Skeletal muscle tissue (tissue), 3 donors: ENCODE measurements at regions not wholly inside any gene's neighbourhood (a gene's known extent, or its start where the extent isn't known, plus 50 kb on each side); places are given as distances from the start of the nearest gene placed in this dataset.

Source experiments
- H3K27ac ChIP-seq: one replicate; pipeline ENCODE4 v1.7.0; 2013; ENCODE audit warnings: mild to moderate bottlenecking, low read depth, low read length, inconsistent platforms
- H3K27me3 ChIP-seq, 3 donors: one replicate each; pipeline ENCODE4 v1.7.0; 2013; ENCODE audit warnings: low read length in 3 of 3; ENCODE audit not compliant: control insufficient read depth in 3 of 3, insufficient read depth in 3 of 3
- H3K36me3 ChIP-seq, 3 donors: one replicate each; pipeline ENCODE4 v1.7.0; 2013; ENCODE audit warnings: low read length in 3 of 3; ENCODE audit not compliant: control insufficient read depth in 3 of 3, insufficient read depth in 3 of 3
- H3K4me1 ChIP-seq, 3 donors: one replicate each; pipeline ENCODE4 v1.7.0; 2013; ENCODE audit warnings: low read length in 3 of 3, mild to moderate bottlenecking in 3 of 3; ENCODE audit not compliant: control insufficient read depth in 3 of 3, insufficient read depth in 3 of 3
- H3K4me3 ChIP-seq, 3 donors: one replicate each; pipeline ENCODE4 v1.7.0; 2013; ENCODE audit warnings: low read length in 3 of 3
- H3K9ac ChIP-seq, 3 donors: one replicate each; pipeline ENCODE4 v1.7.0; 2013; ENCODE audit warnings: low read length in 3 of 3, mild to moderate bottlenecking in 3 of 3, moderate library complexity in 2 of 3, low read depth in 1 of 3
- H3K9me3 ChIP-seq, 3 donors: one replicate each; pipeline ENCODE4 v1.7.0; 2013; ENCODE audit warnings: low read length in 3 of 3; ENCODE audit not compliant: control insufficient read depth in 3 of 3
- donor health status: Osteomylitis.

DNA sequence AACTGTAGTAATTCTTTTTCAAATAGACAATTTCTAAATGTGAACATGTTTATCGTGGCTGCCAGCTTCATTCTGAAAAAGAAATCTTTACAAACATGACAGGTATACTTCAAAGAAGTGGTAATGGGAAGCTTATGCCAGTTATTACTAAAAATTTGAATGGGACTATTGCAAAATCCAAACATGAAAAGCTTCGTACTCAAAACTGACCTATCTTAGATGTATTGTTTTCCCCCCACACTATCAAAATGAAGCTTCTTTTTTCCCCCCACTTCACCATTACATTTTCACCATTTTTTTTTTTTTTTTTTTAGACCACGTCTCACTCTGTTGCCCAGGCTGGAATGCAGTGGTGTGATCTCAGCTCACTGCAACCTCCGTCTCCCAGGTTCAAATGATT lies 50.4 kb upstream of the SERTAD2 start:
- Histone ChIP-seq H3K36me3 (no peaks in the 10 kb centered on the region), H3K27me3 (no peaks in the 10 kb centered on the region), H3K9ac (no peak overlapping the region), H3K4me1 (no peaks in the 10 kb centered on the region), H3K4me3 (no peak overlapping the region), H3K9me3 (no peaks in the 10 kb centered on the region), H3K27ac (no peak overlapping the region)

DNA sequence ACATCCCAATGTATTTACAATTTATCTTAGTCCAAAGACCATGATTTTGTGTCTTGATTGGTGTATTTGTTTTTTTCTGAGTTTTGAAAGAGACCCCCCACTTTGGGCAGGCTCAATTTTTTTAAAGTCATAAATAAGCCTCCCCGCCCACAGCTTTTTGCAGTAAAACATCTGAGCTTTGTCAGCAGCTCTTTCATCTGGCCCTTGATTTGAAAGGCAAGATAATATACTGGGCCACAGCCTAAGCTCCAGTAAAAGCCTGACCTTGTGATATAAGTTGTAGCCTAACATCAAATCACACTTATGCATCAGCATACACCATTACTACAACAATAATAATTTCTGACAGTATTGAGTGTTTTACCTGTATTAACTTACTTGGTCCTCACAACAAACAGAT lies 51.3 kb upstream of the SERTAD2 start:
- H3K4me1 ChIP-seq, result no peaks in the 10 kb centered on the region
- H3K36me3 ChIP-seq, result no peaks in the 10 kb centered on the region
- no peak overlapping the region for H3K9ac ChIP-seq
- H3K27ac ChIP-seq, result no peak overlapping the region
- H3K9me3 ChIP-seq, result no peaks in the 10 kb centered on the region
- H3K27me3 ChIP-seq, result no peaks in the 10 kb centered on the region
- no peak overlapping the region for H3K4me3 ChIP-seq

DNA sequence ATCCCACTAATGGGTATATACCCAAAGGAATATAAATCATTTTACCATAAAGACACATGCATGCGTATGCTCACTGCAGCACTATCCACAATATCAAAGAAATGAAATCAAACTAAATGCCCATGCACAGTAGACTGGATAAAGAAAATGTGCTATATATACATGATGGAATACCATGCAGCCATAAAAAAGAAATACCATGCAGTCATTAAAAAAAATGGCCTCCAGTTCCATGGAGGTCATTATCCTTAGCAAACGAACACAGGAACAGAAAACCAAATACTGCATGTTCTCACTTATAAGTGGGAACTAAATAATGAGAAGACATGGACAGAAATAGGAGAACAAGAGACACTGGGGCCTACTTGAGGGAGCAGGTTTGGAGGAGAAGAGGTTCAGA lies 53.6 kb upstream of the SERTAD2 start:
- Histone ChIP-seq H3K9me3 (no peaks in the 10 kb centered on the region), H3K4me3 (no peak overlapping the region), H3K9ac (no peak overlapping the region), H3K4me1 (no peaks in the 10 kb centered on the region), H3K27ac (no peak overlapping the region), H3K27me3 (no peaks in the 10 kb centered on the region), H3K36me3 (no peaks in the 10 kb centered on the region)

DNA sequence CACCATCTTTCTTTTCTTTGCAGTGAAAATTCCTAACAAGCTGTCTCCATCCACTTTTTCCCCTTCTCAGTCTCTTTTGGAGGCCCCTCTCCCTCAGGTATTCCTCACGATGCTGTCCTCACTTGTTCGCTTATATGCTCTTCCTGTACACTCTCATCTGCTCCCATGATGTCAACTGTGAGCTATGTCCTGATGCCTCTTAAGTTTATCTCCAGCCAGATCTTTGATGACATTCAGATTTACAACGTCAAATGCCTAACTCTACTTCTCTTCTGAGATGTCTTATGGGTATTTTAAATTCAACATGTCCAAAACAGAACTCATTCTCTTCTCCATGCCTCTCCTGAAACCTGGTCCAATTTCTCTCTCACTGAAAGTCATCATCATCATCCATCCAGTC lies 55.1 kb upstream of the SERTAD2 start:
- Histone ChIP-seq H3K9me3 (no peaks in the 10 kb centered on the region), H3K36me3 (no peaks in the 10 kb centered on the region), H3K9ac (no peak overlapping the region), H3K27me3 (no peaks in the 10 kb centered on the region), H3K27ac (no peak overlapping the region), H3K4me3 (no peak overlapping the region), H3K4me1 (no peaks in the 10 kb centered on the region)

DNA sequence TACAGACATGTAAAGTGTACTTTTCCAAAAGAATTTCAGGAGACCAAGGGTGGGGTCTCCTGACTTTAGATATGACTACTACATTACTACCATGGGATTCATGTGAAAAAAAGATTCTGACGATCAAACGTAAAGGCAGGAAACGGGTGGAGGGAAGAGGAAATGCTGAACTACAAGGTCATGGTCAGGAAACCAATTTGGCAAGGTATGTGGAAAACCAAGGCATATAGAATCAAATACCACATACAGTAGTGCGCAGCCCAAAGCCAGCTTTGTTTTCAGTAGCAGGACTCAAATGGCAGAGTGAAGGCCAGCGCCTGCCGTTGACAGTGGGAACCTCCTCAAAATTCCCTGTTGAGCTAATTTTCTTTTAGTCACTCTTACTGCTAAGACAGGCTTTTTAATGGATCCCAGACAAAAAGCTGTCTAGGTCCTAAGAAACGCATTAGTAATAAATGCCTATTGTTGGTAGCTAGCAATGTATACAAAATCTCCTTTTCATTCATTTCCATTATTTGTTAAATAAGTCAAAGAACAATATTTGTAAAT lies 57.6 kb upstream of the SERTAD2 start:
- Histone ChIP-seq H3K9me3 (no peaks in the 10 kb centered on the region), H3K9ac (no peak overlapping the region), H3K27me3 (no peaks in the 10 kb centered on the region), H3K36me3 (no peaks in the 10 kb centered on the region), H3K27ac (no peak overlapping the region), H3K4me1 (no peaks in the 10 kb centered on the region), H3K4me3 (no peak overlapping the region)

DNA sequence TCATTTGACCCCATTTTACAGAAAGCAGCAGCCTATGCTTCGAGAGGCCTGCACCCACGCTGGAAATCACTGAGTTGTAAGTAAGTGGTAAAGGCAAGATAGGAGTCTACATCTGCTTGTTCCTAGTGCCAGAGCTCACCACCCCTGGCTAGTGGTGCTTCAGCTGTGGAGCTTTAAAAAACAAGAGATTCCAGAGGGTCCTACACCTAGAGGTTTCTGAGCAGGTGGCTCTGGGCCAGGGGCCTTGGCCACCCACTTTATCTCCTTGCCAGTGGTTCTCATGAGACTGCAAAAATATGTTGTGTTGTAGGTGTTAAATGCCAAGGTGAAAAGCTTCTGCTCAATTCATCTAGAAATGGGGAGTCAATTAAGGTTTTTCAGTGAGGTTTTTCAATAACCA lies 60.0 kb upstream of the SERTAD2 start:
- no peak overlapping the region for H3K4me3 ChIP-seq
- H3K27me3 ChIP-seq, result no peaks in the 10 kb centered on the region
- no peak overlapping the region for H3K27ac ChIP-seq
- no peaks in the 10 kb centered on the region for H3K9me3 ChIP-seq
- no peaks in the 10 kb centered on the region for H3K36me3 ChIP-seq
- no peak overlapping the region for H3K9ac ChIP-seq
- no peaks in the 10 kb centered on the region for H3K4me1 ChIP-seq

DNA sequence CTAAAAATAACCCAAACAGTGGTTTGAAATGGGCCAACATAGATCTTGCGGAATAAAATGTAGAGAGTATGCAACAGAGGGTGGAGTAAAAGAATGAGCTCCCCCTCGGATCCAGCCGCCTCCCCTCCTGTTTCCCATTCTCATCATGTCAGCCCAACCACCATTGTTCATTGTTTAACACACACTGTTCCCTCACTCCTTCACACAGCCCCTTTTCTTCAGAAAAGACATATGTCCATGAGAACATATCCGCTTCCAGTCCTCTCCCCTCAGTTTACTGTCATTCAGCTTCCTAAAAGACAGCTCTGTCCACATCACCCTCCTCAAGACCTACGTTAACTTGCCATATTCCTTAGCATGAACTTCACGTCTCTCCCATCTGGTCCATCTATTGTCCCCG lies 62.9 kb upstream of the SERTAD2 start:
- Histone ChIP-seq H3K27me3 (no peaks in the 10 kb centered on the region), H3K4me1 (no peaks in the 10 kb centered on the region), H3K9me3 (no peaks in the 10 kb centered on the region), H3K36me3 (no peaks in the 10 kb centered on the region), H3K27ac (no peak overlapping the region), H3K9ac (no peak overlapping the region), H3K4me3 (no peak overlapping the region)

DNA sequence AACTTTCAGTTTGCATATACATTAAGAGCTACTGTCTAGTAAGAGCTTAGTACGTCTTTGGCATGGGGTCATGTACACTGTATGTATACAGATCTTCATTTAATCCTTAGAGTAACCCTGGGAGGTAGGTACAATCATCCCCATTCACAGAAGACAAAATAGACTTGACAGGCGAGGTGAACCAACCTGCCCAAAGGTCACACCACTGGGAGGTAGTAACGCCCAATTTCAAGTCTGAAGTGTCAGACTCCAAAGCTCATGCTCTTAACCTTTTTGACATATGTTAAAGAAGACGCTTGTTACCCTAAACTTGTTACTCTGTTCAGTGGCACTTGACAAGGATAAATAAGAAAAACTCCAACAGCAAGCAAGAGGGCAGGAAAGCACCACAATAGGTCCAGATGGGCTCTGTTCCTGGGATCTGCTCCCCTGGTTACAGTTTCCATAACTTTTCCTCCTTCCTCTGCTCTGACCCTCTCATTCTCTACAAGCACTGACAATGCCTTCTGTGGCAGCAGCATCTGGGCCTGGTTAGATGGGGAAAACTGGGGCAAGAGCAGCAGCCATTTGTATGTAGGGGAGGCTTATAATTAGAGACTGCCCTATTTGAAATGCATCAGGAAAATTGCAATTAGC lies 64.7 kb upstream of the SERTAD2 start:
- Histone ChIP-seq H3K9ac (no peak overlapping the region), H3K27ac (no peak overlapping the region), H3K36me3 (no peaks in the 10 kb centered on the region), H3K4me1 (no peaks in the 10 kb centered on the region), H3K27me3 (no peaks in the 10 kb centered on the region), H3K9me3 (no peaks in the 10 kb centered on the region), H3K4me3 (no peak overlapping the region)

DNA sequence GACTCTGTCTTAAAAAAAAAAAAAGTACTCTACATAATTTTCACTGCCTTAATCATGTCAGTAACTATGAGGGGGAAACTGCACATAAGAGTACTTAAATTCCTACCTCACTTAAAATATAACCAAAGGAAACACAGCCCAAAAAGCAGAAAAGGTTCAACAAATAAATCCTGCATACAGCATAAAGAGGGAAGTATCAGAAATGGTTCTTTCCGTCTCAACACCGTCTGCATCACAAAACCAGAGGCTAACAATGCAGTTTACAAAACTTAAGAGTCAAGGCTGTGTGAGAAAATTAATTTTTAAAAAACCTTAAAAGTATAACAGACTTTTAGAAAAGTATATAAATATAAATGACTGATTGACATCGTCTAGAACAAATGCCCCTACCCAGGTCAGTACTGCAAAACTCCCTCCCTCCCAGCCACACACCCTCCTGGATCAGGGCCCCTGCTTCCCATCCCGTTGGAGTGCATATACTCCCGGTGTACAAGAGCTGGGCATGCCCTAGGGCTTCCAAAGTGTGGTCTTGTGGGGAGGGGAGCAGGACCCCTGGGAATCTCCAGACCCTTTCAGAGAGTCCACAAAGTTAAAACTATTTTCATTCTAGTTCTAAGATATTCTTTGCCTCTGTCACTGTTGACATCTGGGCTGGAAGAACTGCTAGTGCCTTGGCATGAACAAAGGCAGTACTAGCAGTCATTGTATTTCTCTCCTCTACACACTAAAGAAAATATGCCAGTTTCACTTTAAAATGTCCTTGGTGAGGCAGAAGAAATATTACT lies 67.0 kb upstream of the SERTAD2 start:
- no peaks in the 10 kb centered on the region for H3K36me3 ChIP-seq
- H3K9ac ChIP-seq, result no peak overlapping the region

DNA sequence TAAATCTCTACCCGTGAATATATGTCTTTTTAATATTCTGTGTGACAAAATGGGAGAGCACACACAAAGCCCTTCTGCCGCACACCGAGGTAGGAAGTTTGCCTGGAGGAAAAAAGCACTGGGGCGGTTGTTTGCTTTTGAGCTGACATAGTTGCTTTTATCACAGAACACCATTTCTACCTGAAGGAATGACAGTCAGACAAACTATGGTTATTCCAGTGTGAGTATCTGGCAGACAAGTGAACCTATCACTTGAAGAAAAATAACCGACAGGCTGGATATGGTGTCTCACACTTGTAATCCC lies 67.6 kb upstream of the SERTAD2 start:
- H3K9ac ChIP-seq, result no peak overlapping the region

More for the DNA sequence above, 67.0 kb upstream of the SERTAD2 start:
- Histone ChIP-seq H3K4me1 (no peaks in the 10 kb centered on the region), H3K9me3 (no peaks in the 10 kb centered on the region), H3K27me3 (no peaks in the 10 kb centered on the region), H3K27ac (no peak overlapping the region), H3K4me3 (no peak overlapping the region)

More for the DNA sequence above, 67.6 kb upstream of the SERTAD2 start:
- H3K9me3 ChIP-seq, result no peaks in the 10 kb centered on the region
- H3K27ac ChIP-seq, result no peak overlapping the region
- H3K27me3 ChIP-seq, result no peaks in the 10 kb centered on the region
- no peaks in the 10 kb centered on the region for H3K4me1 ChIP-seq
- no peak overlapping the region for H3K4me3 ChIP-seq
- no peaks in the 10 kb centered on the region for H3K36me3 ChIP-seq
